Spleen (tissue), 7 donors: ENCODE measurements at regions not wholly inside any gene's neighbourhood (a gene's known extent, or its start where the extent isn't known, plus 50 kb on each side); places are given as distances from the start of the nearest gene placed in this dataset.

Experiments
- POLR2A ChIP-seq, 3 donors: fragments of 450-650 bp; IDR thresholded peaks; one replicate each; pipeline ENCODE4 v1.5.1; 2017; ENCODE audit warnings: antibody characterized with exemption in 3 of 3, mild to moderate bottlenecking in 1 of 3
- POLR2AphosphoS5 ChIP-seq, 3 donors: sonication (generic); formaldehyde crosslinking; IDR thresholded peaks; one replicate each; pipeline ENCODE4 v1.5.1; 2017; ENCODE audit warnings: antibody characterized with exemption in 3 of 3
- TF ChIP-seq, protein P1 (sequence below), 11 experiments: fragments of 200-600 bp in 7 of 11; fragments of 450-650 bp in 4 of 11; sonication (generic) in 4 of 11; IDR thresholded peaks in 8 of 11; conservative IDR thresholded peaks in 3 of 11; 1 replicate in 7 of 11; 2 replicates in 4 of 11; pipeline versions ENCODE4 v1.4.0 to v1.8.0; 2016 to 2021; ENCODE audit warnings: antibody characterized with exemption in 11 of 11, inconsistent platforms in 4 of 11, mild to moderate bottlenecking in 1 of 11
- donor health status: DM: no; HTN: no; CAD: no; lungs with moderate emphysema.
- donor health status: DM: no; HTN: no; CAD: no.
- donor health status: DM: no; HTN: no; CAD: no.

DNA sequence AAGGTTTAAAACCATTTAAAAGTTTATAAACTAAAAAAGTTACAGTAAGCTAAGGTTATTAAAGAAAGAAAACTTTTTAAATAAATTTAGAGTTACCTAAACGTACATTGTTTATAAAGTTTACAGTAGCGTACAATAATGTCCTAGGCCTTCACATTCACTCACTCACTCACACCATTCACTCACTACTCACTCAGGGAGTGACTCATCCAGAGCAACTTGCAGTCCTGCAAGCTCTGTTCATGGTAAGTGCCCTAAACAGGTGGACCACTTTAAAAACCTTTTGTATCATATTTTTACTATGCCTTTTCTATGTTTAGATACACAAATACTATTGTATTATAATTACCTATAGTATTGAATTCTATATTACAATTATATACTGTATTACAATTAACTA, 190.8 kb upstream of the RASA1 start:
- TF ChIP-seq POLR2A (IDR thresholded peaks at IDR 0.05) (no peak), POLR2AphosphoS5 (IDR thresholded peaks at IDR 0.05) (no peak)
- TF ChIP-seq, protein P1, sequence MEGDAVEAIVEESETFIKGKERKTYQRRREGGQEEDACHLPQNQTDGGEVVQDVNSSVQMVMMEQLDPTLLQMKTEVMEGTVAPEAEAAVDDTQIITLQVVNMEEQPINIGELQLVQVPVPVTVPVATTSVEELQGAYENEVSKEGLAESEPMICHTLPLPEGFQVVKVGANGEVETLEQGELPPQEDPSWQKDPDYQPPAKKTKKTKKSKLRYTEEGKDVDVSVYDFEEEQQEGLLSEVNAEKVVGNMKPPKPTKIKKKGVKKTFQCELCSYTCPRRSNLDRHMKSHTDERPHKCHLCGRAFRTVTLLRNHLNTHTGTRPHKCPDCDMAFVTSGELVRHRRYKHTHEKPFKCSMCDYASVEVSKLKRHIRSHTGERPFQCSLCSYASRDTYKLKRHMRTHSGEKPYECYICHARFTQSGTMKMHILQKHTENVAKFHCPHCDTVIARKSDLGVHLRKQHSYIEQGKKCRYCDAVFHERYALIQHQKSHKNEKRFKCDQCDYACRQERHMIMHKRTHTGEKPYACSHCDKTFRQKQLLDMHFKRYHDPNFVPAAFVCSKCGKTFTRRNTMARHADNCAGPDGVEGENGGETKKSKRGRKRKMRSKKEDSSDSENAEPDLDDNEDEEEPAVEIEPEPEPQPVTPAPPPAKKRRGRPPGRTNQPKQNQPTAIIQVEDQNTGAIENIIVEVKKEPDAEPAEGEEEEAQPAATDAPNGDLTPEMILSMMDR (IDR thresholded peaks at IDR 0.05 in 8 of 11, conservative IDR thresholded peaks at IDR 0.05 in 3 of 11) = no peak
